PFSK-1 (cell line): ENCODE measurements at regions not wholly inside any gene's neighbourhood (a gene's known extent, or its start where the extent isn't known, plus 50 kb on each side); places are given as distances from the start of the nearest gene placed in this dataset.

Experiments used
- FOXP2 ChIP-seq: optimal IDR thresholded peaks from 2 replicates; pipeline ENCODE3; 2011; ENCODE audit warnings: borderline replicate concordance, control low read depth, inconsistent platforms; ENCODE audit not compliant: insufficient read depth; ENCODE audit errors: extremely low read length, extremely low read depth
- POLR2AphosphoS5 ChIP-seq: IDR thresholded peaks from 2 replicates; pipeline ENCODE4 v1.6.1; 2012; ENCODE audit warnings: low read depth, mild to moderate bottlenecking, control low read depth, low read length, moderate library complexity
- REST ChIP-seq, 2 experiments: IDR thresholded peaks; 2 replicates each; pipeline versions ENCODE4 v1.6.1 to v1.8.0; 2011 to 2012; ENCODE audit warnings: low read depth in 2 of 2, low read length in 2 of 2, control low read depth in 1 of 2, inconsistent platforms in 1 of 2, mild to moderate bottlenecking in 1 of 2, moderate library complexity in 1 of 2; ENCODE audit not compliant: insufficient read depth in 1 of 2
- SIN3A ChIP-seq: IDR thresholded peaks from 2 replicates; pipeline ENCODE4 v1.6.1; 2012; ENCODE audit warnings: mild to moderate bottlenecking, low read length, moderate library complexity, borderline replicate concordance; ENCODE audit not compliant: insufficient read depth
- TAF1 ChIP-seq: IDR thresholded peaks from 2 replicates; pipeline ENCODE4 v1.6.1; 2012; ENCODE audit warnings: low read length, control low read depth, borderline replicate concordance; ENCODE audit not compliant: insufficient read depth

GRCh38 chr2:35891528-35891927 is 464.1 kb upstream of the CRIM1 start:
- TF ChIP-seq SIN3A (no peak), FOXP2 (no peak), TAF1 (no peak), POLR2AphosphoS5 (no peak), REST (IDR thresholded peaks at IDR 0.05; ENCODE audit: insufficient read depth in 1 of 2, low read depth in 2 of 2, low read length in 2 of 2) (no peak)

- TF ChIP-seq SIN3A (no peak), POLR2AphosphoS5 (no peak), TAF1 (no peak), REST (IDR thresholded peaks at IDR 0.05; ENCODE audit: insufficient read depth in 1 of 2, low read depth in 2 of 2, low read length in 2 of 2) (no peak), FOXP2 (no peak)
These were observed 468.4 kb upstream of the CRIM1 start for GRCh38 chr2:35887146-35887545.

- TF ChIP-seq SIN3A: no peak
- no peak for TF ChIP-seq REST (IDR thresholded peaks at IDR 0.05; ENCODE audit: insufficient read depth in 1 of 2, low read depth in 2 of 2, low read length in 2 of 2)
- TF ChIP-seq TAF1: no peak
- TF ChIP-seq POLR2AphosphoS5: no peak
- TF ChIP-seq FOXP2: no peak
These were observed 481.7 kb upstream of the CRIM1 start for GRCh38 chr2:35873921-35874320.

GRCh38 chr2:35871672-35872071 is 483.9 kb upstream of the CRIM1 start:
- TF ChIP-seq POLR2AphosphoS5 (no peak), TAF1 (no peak), REST (IDR thresholded peaks at IDR 0.05; ENCODE audit: insufficient read depth in 1 of 2, low read depth in 2 of 2, low read length in 2 of 2) (no peak), FOXP2 (no peak), SIN3A (no peak)

GRCh38 chr2:35870713-35871112 is 484.9 kb upstream of the CRIM1 start:
- TF ChIP-seq SIN3A: no peak
- TF ChIP-seq FOXP2: no peak
- no peak for TF ChIP-seq POLR2AphosphoS5
- TF ChIP-seq TAF1: no peak
- TF ChIP-seq REST (IDR thresholded peaks at IDR 0.05; ENCODE audit: insufficient read depth in 1 of 2, low read depth in 2 of 2, low read length in 2 of 2): no peak
